Activated CD4-positive, alpha-beta T cell treated with anti-CD3 and anti-CD28 coated beads, Interleukin-2, amount 50 U/mL, for 1 hour (primary cell): ENCODE measurements at regions not wholly inside any gene's neighbourhood (a gene's known extent, or its start where the extent isn't known, plus 50 kb on each side); places are given as distances from the start of the nearest gene placed in this dataset.

Source experiments
- DNase-seq: peaks from one replicate; pipeline ENCODE4 v3.0.0-alpha.2; 2020

DNA sequence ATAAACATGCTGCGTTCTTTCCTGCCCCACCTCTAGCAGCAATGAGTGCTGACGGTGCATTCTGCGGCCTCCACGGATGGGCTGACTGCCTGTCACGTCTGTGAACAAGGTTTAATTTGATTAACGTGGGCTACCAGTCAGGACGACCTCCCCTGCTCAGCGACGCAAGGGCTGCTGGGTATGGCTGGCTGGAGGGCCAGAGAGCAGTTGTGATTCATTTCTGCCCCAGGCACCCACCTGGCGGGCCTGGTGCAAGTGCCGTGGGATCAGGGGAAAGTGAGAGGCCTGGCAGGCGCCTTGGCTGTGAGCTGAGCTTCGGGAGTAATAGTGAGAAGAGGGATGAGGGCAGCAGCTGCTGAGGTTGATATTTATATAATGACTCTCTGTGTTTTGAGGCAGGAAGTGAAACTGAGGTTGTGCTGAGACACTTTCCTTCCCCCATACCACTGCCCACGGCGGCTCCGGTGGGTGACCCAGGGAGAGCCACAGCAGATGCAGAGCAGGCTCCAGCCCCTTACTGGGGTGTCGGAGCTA, 190.4 kb upstream of the BCL6 start:
- DNase-seq = no peak

- DNase-seq = no peak
These were observed 191.4 kb upstream of the BCL6 start for GRCh38 chr3:187936676-187937075.

- no peak for DNase-seq
These were observed 194.6 kb upstream of the BCL6 start for GRCh38 chr3:187939891-187940290.

DNA sequence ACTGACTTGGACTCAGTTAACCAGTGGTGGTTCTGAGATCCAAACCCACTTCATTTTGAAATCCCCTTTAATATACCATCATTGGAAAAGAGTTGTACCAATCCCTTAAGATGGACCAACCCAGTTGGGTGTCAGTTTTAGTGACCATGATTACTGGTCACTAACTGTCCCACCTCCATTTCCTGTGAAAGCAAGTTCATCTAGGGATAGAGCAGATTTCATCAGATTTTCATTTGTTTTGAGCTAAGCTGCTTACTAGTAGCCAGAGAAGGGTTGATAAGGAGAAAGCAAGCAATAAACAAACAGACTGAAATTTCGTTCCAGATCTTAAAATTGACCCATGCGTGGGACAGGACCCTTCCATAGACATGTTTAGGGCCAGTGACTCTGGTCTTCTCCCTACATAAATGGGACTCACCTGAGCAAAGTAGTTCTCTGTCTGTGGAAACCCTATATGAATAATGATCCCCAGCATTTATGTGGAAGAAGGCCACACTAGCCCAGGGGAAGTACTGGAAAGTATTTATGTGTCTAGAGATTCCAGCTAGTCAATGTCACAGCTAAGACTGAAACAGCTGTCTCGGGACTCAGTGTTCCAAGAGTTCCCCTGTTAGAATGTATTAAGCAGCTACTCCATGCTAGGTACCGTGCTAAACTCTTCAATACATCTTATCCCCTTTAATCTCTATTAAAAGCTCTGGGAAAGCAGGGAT, 196.0 kb upstream of the BCL6 start:
- no peak for DNase-seq

GRCh38 chr3:187941848-187942194, 196.6 kb upstream of the BCL6 start:
- DNase-seq = no peak

GRCh38 chr3:187942658-187943241, 197.5 kb upstream of the BCL6 start:
- no peak for DNase-seq

GRCh38 chr3:187943677-187944389, 198.6 kb upstream of the BCL6 start:
- no peak for DNase-seq

DNA sequence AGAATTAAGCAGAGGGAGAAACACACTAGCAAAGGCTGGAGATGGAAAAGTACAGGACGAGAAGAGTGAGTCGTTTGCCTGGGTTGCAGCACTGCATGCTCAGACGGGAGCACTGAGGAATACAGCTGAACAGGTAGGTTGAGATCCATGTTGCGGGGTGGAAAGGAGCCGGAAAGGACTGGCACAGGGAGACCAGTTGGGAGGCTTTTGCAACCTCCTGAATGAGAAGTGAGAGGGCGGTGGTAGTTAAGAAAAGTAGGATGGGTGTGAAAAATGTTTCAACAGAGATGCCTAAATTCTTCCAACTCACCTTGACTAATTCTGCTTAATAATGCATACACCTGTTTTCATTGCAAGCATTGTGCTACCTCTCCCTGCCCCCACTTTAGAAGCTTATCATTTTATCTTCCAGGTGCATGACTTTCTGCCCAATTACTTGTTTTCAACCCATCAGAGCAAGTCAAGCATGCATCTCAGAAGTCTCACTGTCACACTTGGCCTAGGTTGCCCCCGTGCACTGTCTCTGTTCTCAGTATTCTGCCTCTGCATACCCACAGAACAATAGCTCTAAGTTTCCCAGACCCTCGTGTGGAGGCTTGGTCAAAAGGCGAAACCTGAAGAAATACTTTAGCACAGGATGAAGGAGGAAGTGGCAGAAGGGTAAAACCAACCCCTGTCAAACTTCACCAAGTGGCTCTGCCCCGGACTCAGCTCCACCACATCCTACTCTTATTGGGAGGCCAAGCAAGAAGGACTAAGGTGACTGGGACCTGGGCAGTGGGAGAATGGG, 199.3 kb upstream of the BCL6 start:
- no peak for DNase-seq

- no peak for DNase-seq
These were observed 200.1 kb upstream of the BCL6 start for GRCh38 chr3:187945374-187945773.

GRCh38 chr3:187946163-187946691, 201.0 kb upstream of the BCL6 start:
- no peak for DNase-seq

DNA sequence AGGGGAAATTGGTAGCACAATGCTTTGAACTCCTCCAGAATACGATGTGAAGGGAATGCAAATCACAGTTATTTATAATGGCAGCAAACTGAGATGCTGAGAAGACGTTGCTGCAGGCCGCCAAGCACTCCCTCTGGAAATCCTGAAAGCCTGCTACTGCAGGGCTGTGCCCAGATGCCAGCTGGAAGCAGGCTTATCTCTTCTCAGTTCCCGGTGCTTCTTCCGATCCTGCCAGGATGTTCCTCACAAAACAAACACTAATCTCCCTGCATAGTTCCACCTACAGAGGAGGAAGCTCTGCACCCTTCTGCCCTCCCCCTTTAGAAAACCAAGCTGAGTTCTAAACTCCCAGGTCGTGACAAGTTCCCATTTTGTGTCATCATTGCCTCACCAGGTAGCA, 201.7 kb upstream of the BCL6 start:
- no peak for DNase-seq

- no peak for DNase-seq
These were observed 202.8 kb upstream of the BCL6 start for GRCh38 chr3:187947927-187948682.

DNA sequence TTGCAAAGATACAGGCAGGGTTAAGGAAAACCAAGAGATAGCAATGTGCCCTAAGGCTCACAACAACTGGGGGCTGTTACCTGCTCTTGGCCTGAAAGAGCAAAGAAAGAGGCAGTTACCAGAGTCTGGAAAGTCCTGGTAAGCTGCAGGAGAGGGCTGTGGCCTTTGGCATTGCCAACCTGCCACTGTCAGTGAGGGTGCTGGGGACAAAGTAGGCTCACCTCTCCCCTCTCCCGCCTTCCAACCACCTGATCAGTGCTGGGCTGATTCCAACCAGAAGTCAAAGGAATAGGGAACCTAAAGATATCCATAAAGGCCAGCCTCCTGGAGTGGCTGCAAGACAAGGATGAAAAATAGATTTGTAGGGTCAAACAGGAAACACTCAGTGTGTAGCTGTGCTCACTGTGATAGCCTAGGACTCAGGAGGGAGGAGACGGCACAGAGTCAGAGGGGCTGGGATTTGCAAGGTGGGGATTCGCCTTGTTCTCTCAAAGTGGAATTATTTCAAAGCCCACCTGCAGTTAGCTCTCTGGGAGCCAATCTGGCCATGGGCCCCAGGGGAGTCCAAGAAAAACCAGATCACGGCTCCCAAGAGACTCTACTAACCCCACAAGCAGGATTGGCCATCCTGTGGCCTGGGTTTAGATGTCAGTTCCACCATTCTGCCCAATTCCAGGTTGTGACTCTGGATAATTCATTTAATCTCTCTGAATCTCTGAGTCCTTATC, 204.0 kb upstream of the BCL6 start:
- no peak for DNase-seq

DNA sequence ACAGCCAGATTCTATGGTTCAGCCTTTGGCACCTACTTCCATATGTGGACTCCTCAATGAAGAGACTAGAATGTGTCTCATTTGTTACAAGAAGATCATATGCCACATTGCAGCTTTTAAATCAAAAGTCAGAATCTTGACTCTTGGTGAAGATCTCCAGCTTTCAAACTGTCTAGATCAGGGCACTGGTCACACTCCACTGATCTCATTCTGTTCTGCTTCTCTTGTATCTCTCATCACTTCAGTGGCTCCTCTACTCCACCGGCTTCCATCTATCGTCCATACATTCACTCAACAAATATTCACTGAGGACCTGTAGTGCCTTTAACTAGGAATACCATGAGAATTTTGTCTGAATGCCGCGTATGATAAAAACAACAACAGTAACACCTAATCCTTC, 203.3 kb upstream of the LPP start:
- DNase-seq = no peak

- no peak for DNase-seq
These were observed 202.3 kb upstream of the LPP start for GRCh38 chr3:187951452-187952190.

GRCh38 chr3:187952849-187953248, 201.1 kb upstream of the LPP start:
- no peak for DNase-seq

DNA sequence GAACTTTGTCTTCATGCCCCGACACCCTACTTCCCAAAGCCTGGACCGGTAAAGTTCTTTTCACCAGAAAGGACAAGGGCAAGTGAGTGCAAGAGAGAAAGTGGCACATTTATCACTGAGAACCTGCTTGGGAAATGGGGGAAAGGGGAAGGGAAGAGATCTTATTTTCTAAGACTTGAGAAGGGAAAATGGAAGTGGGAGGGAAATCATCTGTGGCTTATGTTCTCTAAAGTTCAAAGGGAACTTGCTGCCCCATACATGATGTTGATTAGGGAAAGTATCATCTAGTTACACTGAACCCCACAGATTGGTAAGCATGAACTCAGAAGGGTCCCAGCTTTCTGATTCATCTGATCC, 199.5 kb upstream of the LPP start:
- no peak for DNase-seq

DNA sequence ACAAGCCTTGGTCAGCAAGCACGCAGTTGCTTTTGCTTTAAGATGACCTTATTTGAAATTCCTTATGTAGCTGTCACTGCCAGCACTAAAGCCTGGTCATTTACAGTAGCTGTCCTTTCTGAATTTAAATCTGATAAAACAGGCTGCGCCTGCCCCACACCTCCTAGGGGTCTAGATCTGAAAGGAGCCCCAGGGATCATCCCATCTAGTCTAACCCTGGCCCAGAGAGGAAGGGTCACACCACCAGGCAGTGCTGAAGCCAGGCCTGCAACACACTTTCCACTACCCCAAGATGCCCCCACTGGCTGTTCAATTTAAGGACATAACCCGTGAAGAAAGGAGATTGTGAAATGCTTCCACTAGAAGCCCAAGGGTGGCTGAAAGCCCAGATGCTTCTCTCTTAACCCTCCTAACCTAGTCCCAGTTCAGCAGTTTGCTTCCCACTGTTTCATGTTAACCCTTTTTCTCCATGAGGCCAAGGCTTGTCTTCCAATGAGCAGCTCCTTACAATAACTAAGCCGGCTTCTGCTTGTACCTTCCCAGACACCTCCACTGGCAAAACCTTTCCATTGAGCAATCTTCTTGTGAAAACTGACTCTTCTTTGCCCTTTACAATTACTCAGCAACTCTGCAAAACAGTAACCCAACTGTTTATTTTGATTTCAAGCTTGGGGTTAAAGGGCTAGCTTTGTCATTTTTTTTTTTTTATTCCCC, 198.9 kb upstream of the LPP start:
- no peak for DNase-seq

DNA sequence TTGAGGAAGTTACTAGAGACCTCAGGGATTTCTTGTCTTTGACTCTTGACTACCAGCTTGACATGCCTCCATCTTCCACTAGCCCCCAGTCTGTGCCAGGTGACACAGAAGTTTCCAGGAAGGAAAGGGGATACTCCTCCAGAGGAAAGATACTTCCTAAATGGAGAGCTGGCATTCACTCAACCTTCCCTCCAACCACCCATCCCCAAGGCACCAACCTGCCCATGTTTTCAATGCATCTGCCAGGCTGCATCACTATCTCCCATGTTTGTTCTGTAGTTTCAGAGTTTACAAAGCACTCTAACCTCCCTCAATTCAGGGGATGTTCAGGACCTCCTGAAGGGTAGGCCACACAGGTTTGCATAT, 198.4 kb upstream of the LPP start:
- no peak for DNase-seq

DNA sequence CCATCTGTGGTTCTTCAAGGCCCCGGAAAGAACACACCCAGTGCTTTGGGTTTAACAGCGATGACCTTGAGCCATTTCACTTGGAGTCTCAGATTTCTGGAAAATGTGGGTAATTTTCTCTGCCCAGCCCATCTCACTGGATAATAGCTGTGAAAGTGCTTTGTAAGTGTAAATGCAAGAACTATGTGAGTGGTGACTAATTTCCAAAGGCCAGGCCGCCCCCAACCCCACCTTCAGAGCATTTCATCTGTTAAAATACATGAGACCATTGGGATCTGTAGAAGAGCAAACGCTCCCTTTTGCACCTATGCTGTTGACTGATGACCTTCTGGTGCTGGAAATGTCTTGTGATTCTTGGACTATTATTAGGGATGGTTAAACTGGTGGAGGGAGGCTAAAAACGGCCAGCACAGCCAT, 196.8 kb upstream of the LPP start:
- DNase-seq = no peak
